GM12874 (cell line): ENCODE measurements at regions not wholly inside any gene's neighbourhood (a gene's known extent, or its start where the extent isn't known, plus 50 kb on each side); places are given as distances from the start of the nearest gene placed in this dataset.

ENCODE experiments used
- CTCF ChIP-seq: IDR thresholded peaks from 2 replicates; pipeline ENCODE4 v1.5.1; 2011; ENCODE audit warnings: low read depth, mild to moderate bottlenecking, control low read depth, low read length, moderate library complexity; ENCODE audit not compliant: insufficient read depth

DNA sequence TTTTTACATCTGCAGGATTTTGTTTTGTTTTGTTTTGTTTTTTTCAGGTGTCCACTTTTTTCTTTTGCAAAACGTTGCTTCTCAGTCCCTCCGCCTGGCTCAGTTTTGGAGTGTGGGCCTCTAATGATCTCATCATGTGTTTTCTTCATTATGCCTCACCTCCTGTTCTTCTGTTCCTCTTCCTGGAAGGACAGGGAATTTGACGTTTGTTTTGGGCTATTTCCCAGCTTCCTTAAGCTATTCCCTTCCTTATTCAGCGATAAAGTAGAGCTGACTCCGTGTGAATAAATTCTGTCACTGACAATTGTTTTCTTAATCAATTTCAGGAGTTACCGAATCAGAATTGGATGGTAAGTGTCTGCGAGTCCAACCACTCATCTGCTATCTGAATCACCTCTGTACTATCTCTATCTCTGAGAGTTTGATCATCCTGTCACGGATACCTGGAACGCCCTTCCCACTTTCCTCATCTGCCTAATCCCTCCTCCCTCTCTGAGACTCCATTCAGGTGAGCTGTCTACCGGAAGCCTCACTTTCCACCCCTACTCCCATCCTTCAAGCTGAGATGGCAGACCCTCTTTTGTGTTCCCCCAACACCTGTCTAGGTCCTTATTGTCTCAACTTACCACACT is 218.4 kb downstream of the GATA3 start:
- TF ChIP-seq CTCF: no peak

DNA sequence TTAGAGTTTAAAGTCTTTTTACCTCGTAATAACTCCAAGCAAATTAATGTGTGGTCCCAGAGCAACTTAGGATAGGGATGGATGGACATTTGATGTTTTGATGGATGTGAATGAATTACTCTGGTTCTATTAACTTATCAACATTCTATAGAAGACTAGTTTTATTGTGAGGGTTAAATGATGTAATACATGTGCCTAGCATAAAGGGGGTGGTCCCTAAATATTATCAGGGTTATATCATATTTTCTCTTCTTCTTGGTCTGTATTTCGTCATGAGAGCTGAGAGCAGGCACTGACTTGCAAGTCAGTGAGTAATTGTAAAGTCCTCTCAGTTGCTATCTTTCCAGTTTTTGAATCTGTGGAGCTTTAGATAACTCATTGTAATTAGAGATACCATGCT is 219.3 kb downstream of the GATA3 start:
- TF ChIP-seq CTCF: no peak

DNA sequence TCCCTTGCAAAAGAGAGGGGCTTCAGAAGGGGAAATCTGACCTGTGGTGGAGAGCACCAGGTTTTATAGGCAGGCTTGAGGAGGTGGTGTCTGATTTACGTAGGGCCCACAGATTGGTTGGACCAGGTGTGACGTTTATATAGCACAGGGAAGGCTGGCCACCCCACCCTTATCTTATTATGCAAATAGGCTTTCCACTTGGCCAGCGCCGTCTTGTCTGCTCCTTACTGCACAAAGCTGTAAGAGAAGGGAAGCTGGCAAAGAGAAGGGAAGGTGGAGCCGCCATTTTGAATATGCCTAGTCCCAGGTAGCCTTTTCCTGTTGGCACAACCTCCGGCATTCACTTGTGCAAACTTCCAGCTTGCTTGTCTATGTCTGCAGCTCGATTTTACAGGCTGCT is 221.4 kb downstream of the GATA3 start:
- TF ChIP-seq CTCF: no peak

GRCh38 chr10:8278099-8278498 is 223.6 kb downstream of the GATA3 start:
- TF ChIP-seq CTCF: no peak

GRCh38 chr10:8279598-8279997 is 225.1 kb downstream of the GATA3 start:
- TF ChIP-seq CTCF: no peak

DNA sequence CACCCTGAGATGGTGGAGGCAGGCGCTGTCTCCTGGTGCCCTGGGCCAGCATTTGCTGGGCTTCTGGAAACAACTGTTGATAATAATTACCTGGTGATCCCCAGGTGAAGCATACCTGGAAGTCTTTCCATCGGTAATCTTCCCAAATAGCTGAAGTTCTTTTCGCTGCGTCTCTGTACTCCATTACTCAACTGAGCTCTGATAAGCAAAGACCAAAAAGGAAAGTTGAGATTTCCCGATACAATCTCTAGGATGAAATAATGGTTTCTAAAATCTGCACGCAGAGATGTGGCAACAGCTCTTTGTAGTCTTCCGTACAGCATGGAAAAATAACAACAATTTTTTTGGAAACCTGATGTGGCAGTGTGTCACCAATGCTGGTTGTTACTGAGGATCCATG is 226.5 kb downstream of the GATA3 start:
- no peak for TF ChIP-seq CTCF

DNA sequence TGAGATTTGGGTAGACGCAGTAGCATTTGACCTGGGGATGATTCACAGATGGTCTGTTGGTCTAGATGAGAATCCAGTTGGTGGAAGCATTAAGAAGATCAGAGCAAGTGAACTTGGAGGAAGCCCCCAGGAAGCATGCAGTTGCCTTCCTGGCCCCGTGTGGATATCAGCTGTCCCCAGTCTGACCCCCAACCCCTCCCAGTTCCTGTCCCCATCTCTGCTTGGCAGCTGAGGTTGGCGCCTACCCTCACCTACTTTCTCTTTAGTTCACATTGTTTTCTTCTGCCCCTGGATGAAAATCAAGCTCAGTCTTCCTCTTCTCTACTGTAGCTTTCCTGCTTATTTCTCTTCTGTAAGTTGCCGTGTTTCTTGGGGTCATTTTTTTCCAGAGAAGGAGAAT is 227.9 kb downstream of the GATA3 start:
- TF ChIP-seq CTCF: no peak
